Heart left ventricle (tissue), 13 donors: ENCODE measurements at regions not wholly inside any gene's neighbourhood (a gene's known extent, or its start where the extent isn't known, plus 50 kb on each side); places are given as distances from the start of the nearest gene placed in this dataset.

Experiments
- POLR2A ChIP-seq, 2 donors: fragments of 450-650 bp; IDR thresholded peaks; one replicate each; pipeline ENCODE4 v1.6.1; 2017; ENCODE audit warnings: antibody characterized with exemption in 2 of 2, mild to moderate bottlenecking in 2 of 2, moderate library complexity in 2 of 2
- TF ChIP-seq, protein P1 (sequence below), 12 donors: fragments of 200-600 bp; sonication (generic) in 4 of 12; IDR thresholded peaks; one replicate each; pipeline versions ENCODE4 v1.5.0 to v1.8.0; 2018 to 2022; ENCODE audit warnings: antibody characterized with exemption in 12 of 12, mild to moderate bottlenecking in 5 of 12
- donor health status: ischemic (EF 13 %, LVEDD 7.1; RV severe dilation, severe dysfunction).
- donor health status: DM: no; HTN: yes; CAD: no.
- donor health status: DM: no; HTN: no; CAD: no.
- donor health status: ischemic (EF 25% LVEDD 6.9; RV normal size, moderate dysfunction).
- donor health status: ischemic (EF 25% LVEDD 5.7; RV mildly dilated, moderate dysfunction).
- donor health status: ischemic (EF 35%, LVEDD 5.7; RV mildly dilated, moderate dysfunction).
- donor health status: nonischemic (EF 11% LVEDD 7.7; RV severe dilation, severe dysfunction).
- donor health status: DM: yes; HTN: yes; CAD: no.
- donor health status: PGD.
- donor health status: ischemic (EF 29% LVEDD 5.4; RV normal size, mild dysfunction).
- donor health status: nonischemic (EF 23%, LVEDD 6.1; RV moderate dilation, normal function).

- TF ChIP-seq, protein P1, sequence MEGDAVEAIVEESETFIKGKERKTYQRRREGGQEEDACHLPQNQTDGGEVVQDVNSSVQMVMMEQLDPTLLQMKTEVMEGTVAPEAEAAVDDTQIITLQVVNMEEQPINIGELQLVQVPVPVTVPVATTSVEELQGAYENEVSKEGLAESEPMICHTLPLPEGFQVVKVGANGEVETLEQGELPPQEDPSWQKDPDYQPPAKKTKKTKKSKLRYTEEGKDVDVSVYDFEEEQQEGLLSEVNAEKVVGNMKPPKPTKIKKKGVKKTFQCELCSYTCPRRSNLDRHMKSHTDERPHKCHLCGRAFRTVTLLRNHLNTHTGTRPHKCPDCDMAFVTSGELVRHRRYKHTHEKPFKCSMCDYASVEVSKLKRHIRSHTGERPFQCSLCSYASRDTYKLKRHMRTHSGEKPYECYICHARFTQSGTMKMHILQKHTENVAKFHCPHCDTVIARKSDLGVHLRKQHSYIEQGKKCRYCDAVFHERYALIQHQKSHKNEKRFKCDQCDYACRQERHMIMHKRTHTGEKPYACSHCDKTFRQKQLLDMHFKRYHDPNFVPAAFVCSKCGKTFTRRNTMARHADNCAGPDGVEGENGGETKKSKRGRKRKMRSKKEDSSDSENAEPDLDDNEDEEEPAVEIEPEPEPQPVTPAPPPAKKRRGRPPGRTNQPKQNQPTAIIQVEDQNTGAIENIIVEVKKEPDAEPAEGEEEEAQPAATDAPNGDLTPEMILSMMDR (IDR thresholded peaks at IDR 0.05), result no peak
- TF ChIP-seq POLR2A (IDR thresholded peaks at IDR 0.05), result no peak
These were observed 390.7 kb downstream of the BRINP2 start for GRCh38 chr1:177561436-177561835.
